ENCODE measurements at regions not wholly inside any gene's neighbourhood (a gene's known extent, or its start where the extent isn't known, plus 50 kb on each side); places are given as distances from the start of the nearest gene placed in this dataset.

DNA sequence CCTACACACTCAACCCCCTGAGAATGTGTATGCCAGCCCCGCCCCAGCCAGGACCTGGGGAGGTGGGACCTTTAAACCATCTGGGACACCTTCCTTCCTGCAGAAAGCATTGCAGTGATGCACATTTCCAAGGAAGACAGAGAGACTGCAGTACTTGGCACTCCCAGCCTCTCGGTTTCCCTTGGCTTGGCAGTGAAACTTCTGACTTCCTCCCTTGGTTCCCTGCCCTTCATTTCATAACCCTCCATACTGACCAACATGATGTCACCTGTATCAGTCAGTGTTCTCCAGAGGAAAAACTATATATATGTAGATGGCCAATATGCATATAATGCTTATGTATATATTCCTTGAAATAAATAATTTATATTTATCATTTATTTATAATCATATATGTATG is 103.2 kb downstream of the SST start:
- Histone ChIP-seq H3F3A (ENCODE audit: insufficient read depth) (peaks cover 16% of the 10 kb centered on the region), H3K27ac (peak overlapping the region; percentile 64), H3K9me3 (ENCODE audit: low read depth) (no peaks in the 10 kb centered on the region), H3K4me2 (ENCODE audit: unreplicated experiment) (peak overlapping the region; percentile 67), H2AFZ (no peak overlapping the region), H4K20me1 (ENCODE audit: insufficient read depth) (no peaks in the 10 kb centered on the region), H3K9me2 (ENCODE audit: insufficient read depth) (no peaks in the 10 kb centered on the region), H3K27me3 (replicated peaks; ENCODE audit: insufficient read depth) (no peaks in the 10 kb centered on the region), H3K9ac (no peak overlapping the region), H3K4me1 (ENCODE audit: insufficient read depth) (peaks cover 38% of the 10 kb centered on the region), H3K4me3 (no peak overlapping the region), H3K36me3 (ENCODE audit: low read depth) (no peaks in the 10 kb centered on the region), H3K79me2 (ENCODE audit: insufficient read depth) (no peaks in the 10 kb centered on the region)
- no peak for TF ChIP-seq EZH2phosphoT487 (IDR thresholded peaks at IDR 0.05; ENCODE audit: insufficient read depth, low read depth)
- in situ Hi-C loops (cut with MboI), result no loop called here
- DNase-seq, result peak; percentile 87
- WGBS, 2 experiments (ENCODE audit: low coverage in 1 of 2, low lambda C conversion rate in 2 of 2, missing lambda C conversion rate in 2 of 2), result 46 to 52% methylated on average over 2 of the region's 2 CpGs

DNA sequence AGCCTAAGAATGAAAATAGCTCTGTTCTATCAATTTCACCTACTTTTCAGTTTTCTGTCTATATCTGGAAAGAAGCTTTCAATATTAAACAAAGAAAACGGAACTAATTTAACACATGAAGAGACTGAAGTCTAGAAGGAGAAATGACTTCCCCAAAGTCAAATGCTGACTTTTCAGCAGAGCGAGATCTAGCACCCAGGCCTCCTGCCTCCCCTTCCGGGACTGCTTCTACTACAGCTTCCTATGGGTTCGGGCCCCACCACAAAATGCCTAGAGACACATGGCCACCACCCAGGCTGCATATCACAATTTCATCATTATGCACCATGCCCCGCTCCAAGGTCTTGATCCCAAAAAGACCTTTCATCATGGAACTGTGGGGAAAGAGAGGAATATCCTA is 104.5 kb downstream of the SST start:
- TF ChIP-seq EZH2 (IDR thresholded peaks at IDR 0.05; ENCODE audit: insufficient read depth, poor library complexity, severe bottlenecking) (no peak), EZH2phosphoT487 (IDR thresholded peaks at IDR 0.05; ENCODE audit: insufficient read depth, low read depth) (no peak)
- Histone ChIP-seq H3K36me3 (ENCODE audit: low read depth) (no peaks in the 10 kb centered on the region), H3K4me2 (ENCODE audit: unreplicated experiment) (no peak overlapping the region), H3K9me2 (ENCODE audit: insufficient read depth) (no peaks in the 10 kb centered on the region), H3K9me3 (ENCODE audit: low read depth) (no peaks in the 10 kb centered on the region), H3K27ac (no peak overlapping the region), H3K4me3 (no peak overlapping the region), H3K9ac (no peak overlapping the region), H4K20me1 (ENCODE audit: insufficient read depth) (no peaks in the 10 kb centered on the region), H3K4me1 (ENCODE audit: insufficient read depth) (peaks cover 38% of the 10 kb centered on the region), H2AFZ (no peak overlapping the region), H3F3A (ENCODE audit: insufficient read depth) (peaks cover 16% of the 10 kb centered on the region), H3K79me2 (ENCODE audit: insufficient read depth) (no peaks in the 10 kb centered on the region), H3K27me3 (replicated peaks; ENCODE audit: insufficient read depth) (peaks cover 5% of the 10 kb centered on the region; the same call in 1 of the 2 replicates)
- in situ Hi-C loops (cut with MboI), result no loop called here
- DNase-seq, result no peak
- WGBS, 2 experiments (ENCODE audit: low coverage in 1 of 2, low lambda C conversion rate in 2 of 2, missing lambda C conversion rate in 2 of 2), result 94% methylated on average over 5 of the region's 5 CpGs

DNA sequence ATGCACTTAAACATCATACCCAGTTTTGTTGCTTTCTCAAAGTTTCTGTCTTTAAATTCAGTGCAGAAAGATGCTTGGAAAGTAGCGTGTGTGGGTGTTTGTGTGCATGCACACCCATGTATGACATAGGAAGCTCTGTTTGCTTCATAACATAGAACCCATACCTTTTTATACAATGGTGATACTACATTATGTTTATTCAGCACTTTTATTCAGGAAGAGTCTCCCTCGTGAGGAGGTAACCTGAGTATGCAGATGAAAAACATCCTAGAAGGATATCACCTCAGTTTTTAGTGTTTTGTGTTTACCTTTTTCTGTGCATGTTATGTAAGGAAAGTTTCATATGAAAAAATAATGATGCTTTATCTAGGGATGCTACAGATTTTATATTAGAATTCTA is 111.2 kb downstream of the SST start:
- Histone ChIP-seq H2AFZ (no peak overlapping the region), H3K36me3 (ENCODE audit: low read depth) (no peaks in the 10 kb centered on the region), H3K9ac (no peak overlapping the region), H3K4me2 (ENCODE audit: unreplicated experiment) (no peak overlapping the region), H4K20me1 (ENCODE audit: insufficient read depth) (no peaks in the 10 kb centered on the region), H3K27ac (no peak overlapping the region), H3K9me3 (ENCODE audit: low read depth) (no peaks in the 10 kb centered on the region), H3K4me1 (ENCODE audit: insufficient read depth) (no peaks in the 10 kb centered on the region), H3K79me2 (ENCODE audit: insufficient read depth) (no peaks in the 10 kb centered on the region), H3K4me3 (no peak overlapping the region), H3K9me2 (ENCODE audit: insufficient read depth) (no peaks in the 10 kb centered on the region), H3F3A (ENCODE audit: insufficient read depth) (no peaks in the 10 kb centered on the region), H3K27me3 (replicated peaks; ENCODE audit: insufficient read depth) (peaks cover 5% of the 10 kb centered on the region; the same call in 1 of the 2 replicates)
- no peak for TF ChIP-seq EZH2phosphoT487 (IDR thresholded peaks at IDR 0.05; ENCODE audit: insufficient read depth, low read depth)
- no peak for TF ChIP-seq EZH2 (IDR thresholded peaks at IDR 0.05; ENCODE audit: insufficient read depth, poor library complexity, severe bottlenecking)
- in situ Hi-C loops (cut with MboI), result no loop called here
- no peak for DNase-seq
- 44 to 63% methylated on average over 2 of the region's 2 CpGs for WGBS, 2 experiments (ENCODE audit: low coverage in 1 of 2, low lambda C conversion rate in 2 of 2, missing lambda C conversion rate in 2 of 2)

DNA sequence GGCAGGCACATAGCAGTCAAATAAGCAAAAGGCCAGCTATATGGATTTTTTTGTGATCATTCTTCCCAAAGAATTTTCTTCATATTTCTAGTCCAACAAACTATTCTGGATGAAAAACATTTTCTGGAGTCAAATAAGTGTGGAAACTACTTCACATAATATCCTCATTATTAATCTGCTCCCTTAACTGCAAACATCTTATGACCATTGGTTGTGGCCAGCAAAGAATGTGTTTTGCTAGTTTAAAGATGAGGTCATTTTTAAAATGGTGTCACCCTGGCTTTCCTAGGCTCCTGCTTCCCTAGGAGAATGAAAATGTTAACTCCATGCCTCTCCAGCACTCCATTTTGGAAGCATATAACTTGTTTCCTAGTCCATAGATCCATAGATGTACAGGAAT is 118.8 kb downstream of the SST start:
- H3K4me2 ChIP-seq (ENCODE audit: unreplicated experiment), result peak overlapping the region; percentile 24

DNA sequence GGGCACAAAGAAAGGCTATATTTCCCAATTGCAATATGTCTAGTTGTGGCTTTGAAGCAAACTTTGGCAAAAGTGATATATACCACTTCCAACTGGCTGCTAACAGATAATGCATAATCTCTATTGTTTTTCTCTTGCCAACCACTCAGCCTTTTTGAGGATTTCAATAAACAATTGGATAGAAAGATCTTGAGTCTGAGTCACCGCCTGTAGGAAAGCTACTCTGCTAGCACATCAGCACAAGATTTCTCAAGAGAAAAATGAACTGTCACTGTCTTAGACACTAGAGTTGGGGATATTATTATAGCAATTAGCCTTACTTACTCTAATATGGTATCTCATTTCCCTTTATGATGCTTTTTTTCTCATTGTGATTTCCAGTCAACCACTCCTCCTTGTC is 119.7 kb downstream of the SST start:
- Histone ChIP-seq H3K9me2 (ENCODE audit: insufficient read depth) (0 out of 2 replicates have a peak, but pooled peaks cover 5% of the 10 kb centered on the region), H3K27me3 (replicated peaks; ENCODE audit: insufficient read depth) (peaks cover 5% of the 10 kb centered on the region; the same call in 1 of the 2 replicates), H3K36me3 (ENCODE audit: low read depth) (no peaks in the 10 kb centered on the region), H3K4me1 (ENCODE audit: insufficient read depth) (peaks cover 15% of the 10 kb centered on the region), H3K4me3 (no peak overlapping the region), H4K20me1 (ENCODE audit: insufficient read depth) (no peaks in the 10 kb centered on the region), H3F3A (ENCODE audit: insufficient read depth) (peaks cover 7% of the 10 kb centered on the region), H3K79me2 (ENCODE audit: insufficient read depth) (no peaks in the 10 kb centered on the region), H3K9me3 (ENCODE audit: low read depth) (no peaks in the 10 kb centered on the region), H3K9ac (no peak overlapping the region), H3K27ac (no peak overlapping the region), H3K4me2 (ENCODE audit: unreplicated experiment) (peak overlapping the region; percentile 24), H2AFZ (no peak overlapping the region)
- 84 to 85% methylated on average over 1 of the region's 1 CpG for WGBS, 2 experiments (ENCODE audit: low coverage in 1 of 2, low lambda C conversion rate in 2 of 2, missing lambda C conversion rate in 2 of 2)
- in situ Hi-C loops (cut with MboI), result no loop called here
- peak; percentile 55 for DNase-seq
- TF ChIP-seq EZH2phosphoT487 (IDR thresholded peaks at IDR 0.05; ENCODE audit: insufficient read depth, low read depth), result no peak
- no peak for TF ChIP-seq EZH2 (IDR thresholded peaks at IDR 0.05; ENCODE audit: insufficient read depth, poor library complexity, severe bottlenecking)

More for the DNA sequence above, 118.8 kb downstream of the SST start:
- Histone ChIP-seq H3K36me3 (ENCODE audit: low read depth) (no peaks in the 10 kb centered on the region), H3K4me3 (no peak overlapping the region), H3K9me2 (ENCODE audit: insufficient read depth) (0 out of 2 replicates have a peak, but pooled peaks cover 5% of the 10 kb centered on the region), H3K79me2 (ENCODE audit: insufficient read depth) (no peaks in the 10 kb centered on the region), H3K27me3 (replicated peaks; ENCODE audit: insufficient read depth) (0 out of 2 replicates have a peak, but pooled peaks cover 5% of the 10 kb centered on the region), H3K27ac (peak overlapping the region; percentile 43), H4K20me1 (ENCODE audit: insufficient read depth) (no peaks in the 10 kb centered on the region), H3K4me1 (ENCODE audit: insufficient read depth) (peaks cover 15% of the 10 kb centered on the region), H2AFZ (peak overlapping the region; percentile 35; the same call in 1 of the 2 replicates), H3K9ac (no peak overlapping the region), H3K9me3 (ENCODE audit: low read depth) (no peaks in the 10 kb centered on the region), H3F3A (ENCODE audit: insufficient read depth) (peaks cover 7% of the 10 kb centered on the region)
- peak; percentile 61 for DNase-seq
- TF ChIP-seq EZH2 (IDR thresholded peaks at IDR 0.05; ENCODE audit: insufficient read depth, poor library complexity, severe bottlenecking), result no peak
- TF ChIP-seq EZH2phosphoT487 (IDR thresholded peaks at IDR 0.05; ENCODE audit: insufficient read depth, low read depth), result no peak
- in situ Hi-C loops (cut with MboI), result no loop called here
